MM.1S (cell line): ENCODE measurements at regions not wholly inside any gene's neighbourhood (a gene's known extent, or its start where the extent isn't known, plus 50 kb on each side); places are given as distances from the start of the nearest gene placed in this dataset.
A peak's percentile ranks its signal among the peaks of the same experiment; 100 is the strongest.

ENCODE experiments used
- DNase-seq: peaks from one replicate; pipeline ENCODE4 v3.0.0-alpha.2; 2015
- H2AFZ ChIP-seq: fragments of 300-600 bp; sonication (generic); 2 replicates; pipeline ENCODE4 v1.6.0; 2016; ENCODE audit warnings: antibody characterized with exemption, low read length
- H3F3A ChIP-seq: fragments of 300-600 bp; sonication (generic); 2 replicates; pipeline ENCODE4 v1.6.1; 2016; ENCODE audit warnings: mild to moderate bottlenecking, antibody characterized with exemption, low read length, moderate library complexity, mixed read lengths; ENCODE audit not compliant: insufficient read depth
- H3K27ac ChIP-seq: fragments of 300-600 bp; sonication (generic); 2 replicates; pipeline ENCODE4 v1.5.1; 2016; ENCODE audit warnings: mild to moderate bottlenecking, low read length
- H3K27me3 ChIP-seq: fragments of 300-600 bp; sonication (generic); replicated peaks from 2 replicates; pipeline ENCODE4 v1.6.0; 2016; ENCODE audit warnings: low read length; ENCODE audit not compliant: insufficient read depth
- H3K36me3 ChIP-seq: fragments of 300-600 bp; sonication (generic); replicated peaks from 2 replicates; pipeline ENCODE4 v1.6.1; 2016; ENCODE audit warnings: mild to moderate bottlenecking, low read length, mixed read lengths; ENCODE audit not compliant: insufficient read depth
- H3K4me1 ChIP-seq: fragments of 300-600 bp; sonication (generic); 2 replicates; pipeline ENCODE4 v1.6.1; 2016; ENCODE audit warnings: low read length, mixed read lengths
- H3K4me2 ChIP-seq: fragments of 300-600 bp; sonication (generic); 2 replicates; pipeline ENCODE4 v1.6.0; 2016; ENCODE audit warnings: low read depth, low read length
- H3K4me3 ChIP-seq: fragments of 300-600 bp; sonication (generic); 2 replicates; pipeline ENCODE4 v1.5.1; 2016; ENCODE audit warnings: low read length, mixed read lengths
- H3K79me2 ChIP-seq: fragments of 300-600 bp; sonication (generic); 2 replicates; pipeline ENCODE4 v1.6.1; 2016; ENCODE audit warnings: mixed run types, low read length, mixed read lengths
- H3K9ac ChIP-seq: fragments of 300-600 bp; sonication (generic); 2 replicates; pipeline ENCODE4 v1.6.1; 2016; ENCODE audit warnings: low read length, mixed read lengths
- H3K9me2 ChIP-seq: fragments of 300-600 bp; sonication (generic); replicated peaks from 2 replicates; pipeline ENCODE4 v1.6.1; 2016; ENCODE audit warnings: mild to moderate bottlenecking, low read length, mixed read lengths; ENCODE audit not compliant: insufficient read depth
- H3K9me3 ChIP-seq: fragments of 300-600 bp; sonication (generic); replicated peaks from 2 replicates; pipeline ENCODE4 v1.6.1; 2016; ENCODE audit warnings: mild to moderate bottlenecking, low read length, mixed read lengths; ENCODE audit not compliant: insufficient read depth
- H4K20me1 ChIP-seq: fragments of 300-600 bp; sonication (generic); 2 replicates; pipeline ENCODE4 v1.6.1; 2016; ENCODE audit warnings: mild to moderate bottlenecking, low read length, moderate library complexity, mixed read lengths; ENCODE audit not compliant: insufficient read depth
- EZH2 ChIP-seq: fragments of 300-600 bp; sonication (generic); optimal IDR thresholded peaks from 2 replicates; pipeline ENCODE3; 2017; ENCODE audit warnings: low read depth, mild to moderate bottlenecking, antibody characterized with exemption, low read length, mixed read lengths
- EZH2phosphoT487 ChIP-seq: fragments of 300-600 bp; sonication (generic); IDR thresholded peaks from 2 replicates; pipeline ENCODE4 v1.6.1; 2018; ENCODE audit warnings: antibody characterized with exemption, low read length
- TF ChIP-seq, protein P1 (sequence below): fragments of 300-600 bp; sonication (generic); IDR thresholded peaks from 2 replicates; pipeline ENCODE4 v1.5.1; 2016; ENCODE audit warnings: antibody characterized with exemption, low read length, mixed read lengths

GRCh38 chr10:124220971-124221355 lies 127.6 kb upstream of the CHST15 start:
- no peak for DNase-seq
- H3K4me1 ChIP-seq: peaks cover 24% of the 10 kb centered on the region
- TF ChIP-seq, protein P1, sequence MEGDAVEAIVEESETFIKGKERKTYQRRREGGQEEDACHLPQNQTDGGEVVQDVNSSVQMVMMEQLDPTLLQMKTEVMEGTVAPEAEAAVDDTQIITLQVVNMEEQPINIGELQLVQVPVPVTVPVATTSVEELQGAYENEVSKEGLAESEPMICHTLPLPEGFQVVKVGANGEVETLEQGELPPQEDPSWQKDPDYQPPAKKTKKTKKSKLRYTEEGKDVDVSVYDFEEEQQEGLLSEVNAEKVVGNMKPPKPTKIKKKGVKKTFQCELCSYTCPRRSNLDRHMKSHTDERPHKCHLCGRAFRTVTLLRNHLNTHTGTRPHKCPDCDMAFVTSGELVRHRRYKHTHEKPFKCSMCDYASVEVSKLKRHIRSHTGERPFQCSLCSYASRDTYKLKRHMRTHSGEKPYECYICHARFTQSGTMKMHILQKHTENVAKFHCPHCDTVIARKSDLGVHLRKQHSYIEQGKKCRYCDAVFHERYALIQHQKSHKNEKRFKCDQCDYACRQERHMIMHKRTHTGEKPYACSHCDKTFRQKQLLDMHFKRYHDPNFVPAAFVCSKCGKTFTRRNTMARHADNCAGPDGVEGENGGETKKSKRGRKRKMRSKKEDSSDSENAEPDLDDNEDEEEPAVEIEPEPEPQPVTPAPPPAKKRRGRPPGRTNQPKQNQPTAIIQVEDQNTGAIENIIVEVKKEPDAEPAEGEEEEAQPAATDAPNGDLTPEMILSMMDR: no peak
- no peak for TF ChIP-seq EZH2phosphoT487
- no peak for TF ChIP-seq EZH2
- H4K20me1 ChIP-seq: no peaks in the 10 kb centered on the region
- peak overlapping the region; percentile 58 for H2AFZ ChIP-seq
- H3K9me2 ChIP-seq: no peaks in the 10 kb centered on the region
- H3K4me2 ChIP-seq: peak overlapping the region; percentile 52; the same call in 1 of the 2 replicates
- H3K4me3 ChIP-seq: no peak overlapping the region
- no peaks in the 10 kb centered on the region for H3K36me3 ChIP-seq
- H3K9ac ChIP-seq: no peak overlapping the region
- no peaks in the 10 kb centered on the region for H3K79me2 ChIP-seq
- no peaks in the 10 kb centered on the region for H3K27me3 ChIP-seq
- no peaks in the 10 kb centered on the region for H3F3A ChIP-seq
- peak overlapping the region; percentile 63 for H3K27ac ChIP-seq
- no peaks in the 10 kb centered on the region for H3K9me3 ChIP-seq

DNA sequence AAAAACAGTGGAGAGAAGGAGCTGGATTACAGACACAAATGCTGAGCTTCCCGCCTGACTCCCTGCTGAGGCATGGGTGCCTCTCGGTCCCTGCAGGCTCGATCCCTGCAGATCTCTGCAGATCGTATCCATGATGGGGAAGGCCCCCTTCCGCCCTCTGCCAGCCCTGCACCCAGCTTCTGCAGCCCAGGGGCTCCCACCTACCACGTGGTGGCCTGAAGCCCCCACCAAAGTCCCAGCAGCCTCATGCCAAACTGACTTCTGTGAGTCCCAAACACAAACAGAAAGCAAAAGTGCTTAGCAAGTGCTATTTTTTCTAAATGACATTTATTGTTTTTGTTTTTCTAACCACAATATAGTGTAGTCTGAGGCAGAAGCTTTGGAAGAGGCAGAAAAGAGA lies 127.1 kb upstream of the CHST15 start:
- TF ChIP-seq, protein P1: no peak
- TF ChIP-seq EZH2 (no peak), EZH2phosphoT487 (no peak)

DNA sequence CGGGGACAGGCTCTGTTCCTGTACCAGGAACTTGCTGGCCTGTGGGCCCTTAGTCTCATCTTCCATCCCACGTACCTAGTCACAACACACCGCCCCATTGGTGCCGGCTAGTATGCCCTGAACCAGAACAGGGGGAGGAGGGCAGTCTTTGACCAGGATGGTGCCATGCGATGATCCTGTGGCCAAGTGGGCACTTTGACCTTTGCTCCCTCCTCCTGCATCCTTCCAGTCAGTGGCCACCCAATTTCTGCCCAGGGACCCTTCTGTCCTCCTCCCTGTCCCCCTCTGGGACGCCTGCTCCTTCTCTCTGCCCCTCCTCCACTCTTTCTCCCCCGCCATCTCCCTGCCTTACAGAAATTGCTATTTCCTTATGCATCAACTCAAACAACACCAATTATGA lies 126.3 kb upstream of the CHST15 start:
- no peaks in the 10 kb centered on the region for H3K27me3 ChIP-seq
- TF ChIP-seq EZH2 (no peak), EZH2phosphoT487 (no peak)
- TF ChIP-seq, protein P1: no peak
- no peak overlapping the region for H3K4me2 ChIP-seq
- peaks cover 24% of the 10 kb centered on the region for H3K4me1 ChIP-seq
- H4K20me1 ChIP-seq: no peaks in the 10 kb centered on the region
- no peak for DNase-seq
- H3K9ac ChIP-seq: no peak overlapping the region
- no peak overlapping the region for H3K4me3 ChIP-seq
- no peak overlapping the region for H2AFZ ChIP-seq
- H3F3A ChIP-seq: no peaks in the 10 kb centered on the region
- no peaks in the 10 kb centered on the region for H3K9me3 ChIP-seq
- H3K36me3 ChIP-seq: no peaks in the 10 kb centered on the region
- no peaks in the 10 kb centered on the region for H3K9me2 ChIP-seq
- no peak overlapping the region for H3K27ac ChIP-seq
- no peaks in the 10 kb centered on the region for H3K79me2 ChIP-seq

More for the DNA sequence above, 127.1 kb upstream of the CHST15 start:
- H3K27ac ChIP-seq: peak overlapping the region; percentile 63; the same call in 1 of the 2 replicates
- no peaks in the 10 kb centered on the region for H4K20me1 ChIP-seq
- H3K9me3 ChIP-seq: no peaks in the 10 kb centered on the region
- H3K4me1 ChIP-seq: peaks cover 24% of the 10 kb centered on the region
- H2AFZ ChIP-seq: peak overlapping the region; percentile 58; the same call in 1 of the 2 replicates
- peak; percentile 42 for DNase-seq
- no peak overlapping the region for H3K4me3 ChIP-seq
- H3K9ac ChIP-seq: no peak overlapping the region
- no peaks in the 10 kb centered on the region for H3K36me3 ChIP-seq
- H3F3A ChIP-seq: no peaks in the 10 kb centered on the region
- H3K79me2 ChIP-seq: no peaks in the 10 kb centered on the region
- no peaks in the 10 kb centered on the region for H3K27me3 ChIP-seq
- H3K9me2 ChIP-seq: no peaks in the 10 kb centered on the region
- peak overlapping the region; percentile 52; the same call in 1 of the 2 replicates for H3K4me2 ChIP-seq
